LHCN-M2 (cell line): ENCODE measurements at regions not wholly inside any gene's neighbourhood (a gene's known extent, or its start where the extent isn't known, plus 50 kb on each side); places are given as distances from the start of the nearest gene placed in this dataset.

Experiments used
- DNase-seq: peaks from one replicate; pipeline ENCODE4 v3.0.0-alpha.2; 2012; ENCODE audit warnings: low read depth

GRCh38 chr5:2658447-2658846 lies 93.0 kb downstream of the IRX2 start:
- no peak for DNase-seq

DNA sequence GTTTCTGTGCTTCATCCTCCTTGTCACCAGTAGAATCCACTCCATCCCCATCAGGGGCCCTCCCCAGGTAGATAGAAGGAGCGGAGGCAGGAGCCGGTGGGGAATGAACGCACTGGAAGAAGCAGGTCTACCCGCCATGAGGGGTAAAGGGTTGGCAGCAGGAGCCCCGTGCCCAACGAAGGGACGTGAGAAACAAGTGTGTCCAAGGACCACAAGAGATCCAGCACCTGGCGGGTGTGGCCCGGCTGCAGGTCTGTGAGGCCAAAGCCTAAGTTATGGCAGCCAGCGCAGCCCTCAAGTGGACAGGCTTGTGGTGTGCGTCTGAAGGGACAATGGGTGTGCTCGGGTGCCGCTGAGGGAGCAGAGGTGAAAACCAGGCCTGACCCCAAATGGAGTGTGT lies 94.3 kb downstream of the IRX2 start:
- DNase-seq, result no peak

DNA sequence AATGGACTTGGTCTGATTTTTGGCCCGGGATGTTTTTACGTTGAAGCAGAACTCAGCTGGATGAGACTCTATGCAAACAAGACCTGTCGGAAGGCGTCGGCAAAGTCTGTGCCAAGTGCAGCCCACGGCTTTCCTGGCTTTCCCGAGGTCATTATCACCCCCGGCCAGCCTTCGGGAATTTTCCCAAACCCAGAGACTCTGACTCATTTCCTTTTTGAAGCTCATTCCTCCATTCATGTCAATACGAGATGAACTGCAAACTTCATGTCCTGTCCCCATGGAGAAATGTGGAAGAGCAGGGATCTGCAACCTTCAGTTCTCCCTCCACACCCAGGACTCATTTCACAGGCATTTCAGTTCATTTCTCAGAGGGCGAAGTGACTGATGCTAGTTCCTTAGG lies 95.3 kb downstream of the IRX2 start:
- no peak for DNase-seq

GRCh38 chr5:2653991-2654390 lies 97.5 kb downstream of the IRX2 start:
- no peak for DNase-seq

GRCh38 chr5:2651116-2651515 lies 100.4 kb downstream of the IRX2 start:
- no peak for DNase-seq

DNA sequence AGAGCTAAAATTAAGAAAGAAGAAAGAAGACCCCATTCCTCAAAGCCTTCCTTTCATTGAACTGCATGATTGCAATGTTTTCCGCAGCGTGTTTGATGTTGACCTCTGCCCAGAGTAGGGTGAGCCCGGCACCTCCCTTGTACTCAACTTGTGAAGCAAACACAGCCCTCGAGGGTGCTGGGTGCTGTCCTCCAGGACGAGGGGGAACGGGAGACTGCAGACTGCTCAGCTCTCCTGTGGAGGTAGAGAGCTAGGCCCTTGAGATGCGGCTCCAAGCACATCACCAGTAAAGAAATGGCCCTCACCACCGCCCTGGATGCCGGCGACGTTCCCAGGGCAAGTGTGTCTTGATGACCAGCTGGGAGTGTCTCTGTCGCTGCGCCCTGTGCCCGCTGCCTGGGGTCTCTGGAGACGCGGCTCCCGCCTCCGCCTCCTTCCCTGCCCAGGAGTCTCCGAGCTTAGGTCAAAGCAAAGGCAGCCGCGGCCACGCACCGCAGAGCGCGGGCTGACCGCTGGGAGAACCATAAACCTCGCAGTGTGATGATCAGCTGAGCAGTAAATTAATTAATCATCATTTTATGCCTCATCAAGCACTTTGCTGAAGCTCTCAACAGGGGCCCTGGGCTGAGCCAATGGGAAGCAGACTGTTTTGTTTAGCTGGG lies 108.7 kb downstream of the IRX2 start:
- DNase-seq, result no peak

DNA sequence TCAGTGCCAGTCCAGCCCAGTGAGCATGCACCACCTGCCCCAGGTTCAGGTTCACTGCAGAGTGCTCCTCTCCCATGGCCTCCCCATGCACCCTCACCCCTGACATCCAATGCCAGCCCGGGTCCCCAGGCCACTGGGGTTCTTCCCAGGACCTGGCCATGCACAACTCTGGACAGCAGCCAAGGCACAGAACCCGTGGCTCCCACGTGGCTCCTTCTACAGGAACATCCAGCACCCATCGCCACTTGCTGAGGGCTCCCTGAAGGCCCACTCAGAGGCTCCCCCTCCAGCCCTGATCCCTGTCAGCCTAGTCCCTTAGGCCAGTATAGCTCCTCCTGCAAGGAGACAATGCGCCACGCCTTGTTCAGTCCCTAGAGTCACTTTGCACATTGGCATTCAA lies 110.8 kb downstream of the IRX2 start:
- DNase-seq, result no peak

- DNase-seq, result no peak
Measured at GRCh38 chr5:2639425-2639824, 112.1 kb downstream of the IRX2 start.

DNA sequence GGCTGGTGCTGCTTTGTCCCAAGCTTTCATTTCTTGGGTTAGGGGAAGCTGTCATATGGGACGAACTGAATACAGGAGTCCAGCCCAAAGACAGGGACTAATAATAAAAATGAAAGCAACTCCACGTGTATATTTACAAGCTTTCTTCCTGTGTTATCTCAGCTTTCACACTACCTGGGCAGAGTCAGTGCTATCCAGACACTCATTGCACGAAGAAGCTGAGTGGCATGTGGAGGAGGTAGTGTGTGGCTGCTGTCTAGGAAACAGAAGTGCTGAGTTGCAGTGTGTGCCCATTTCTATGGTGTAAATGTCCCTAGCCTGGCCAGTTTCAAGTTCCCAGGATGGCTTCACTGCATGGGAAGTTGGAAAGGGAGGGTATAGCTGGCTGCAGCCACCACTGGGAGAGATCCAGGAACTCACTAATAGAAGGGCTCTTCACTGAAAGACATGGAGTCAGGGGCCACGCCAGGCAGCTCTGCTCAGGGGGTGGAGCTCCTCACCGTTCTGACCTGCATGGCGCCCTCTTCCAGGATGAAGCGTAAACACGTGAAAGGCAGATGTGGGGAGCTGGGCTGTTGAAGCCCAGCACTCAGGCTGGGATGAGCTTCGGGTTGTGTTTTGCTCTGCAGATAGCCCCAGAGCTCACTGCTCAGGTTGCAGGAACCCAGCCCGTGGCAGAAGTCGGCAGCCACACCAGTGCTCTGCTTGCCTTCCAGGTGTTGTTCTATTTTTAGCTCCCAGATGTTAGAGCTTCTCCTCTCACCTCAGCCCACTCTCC lies 116.9 kb downstream of the IRX2 start:
- DNase-seq, result no peak

- DNase-seq, result no peak
Measured at GRCh38 chr5:2633992-2634391, 117.5 kb downstream of the IRX2 start.

GRCh38 chr5:2631758-2632157 lies 119.7 kb downstream of the IRX2 start:
- no peak for DNase-seq

DNA sequence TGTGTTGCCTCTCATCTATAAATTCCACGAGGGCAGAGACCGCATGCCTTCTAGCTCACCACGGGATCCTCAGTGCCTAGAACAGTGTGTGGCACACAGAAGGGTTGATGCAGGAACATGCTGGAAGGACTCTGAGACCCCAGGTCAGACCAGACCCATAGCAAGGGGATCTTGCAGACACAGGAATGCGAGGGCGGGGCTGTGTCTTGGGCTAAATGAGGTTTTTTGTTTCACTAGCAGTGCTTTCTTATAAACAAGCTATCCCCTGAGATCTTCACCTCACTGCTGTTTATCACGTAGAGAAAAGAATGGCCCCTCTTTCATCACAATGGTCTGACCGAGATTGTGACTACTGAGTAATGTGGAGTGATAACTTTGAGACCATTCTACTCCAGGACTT lies 122.4 kb downstream of the IRX2 start:
- DNase-seq, result no peak

- DNase-seq, result no peak
Measured at GRCh38 chr5:2627867-2628266, 123.6 kb downstream of the IRX2 start.

DNA sequence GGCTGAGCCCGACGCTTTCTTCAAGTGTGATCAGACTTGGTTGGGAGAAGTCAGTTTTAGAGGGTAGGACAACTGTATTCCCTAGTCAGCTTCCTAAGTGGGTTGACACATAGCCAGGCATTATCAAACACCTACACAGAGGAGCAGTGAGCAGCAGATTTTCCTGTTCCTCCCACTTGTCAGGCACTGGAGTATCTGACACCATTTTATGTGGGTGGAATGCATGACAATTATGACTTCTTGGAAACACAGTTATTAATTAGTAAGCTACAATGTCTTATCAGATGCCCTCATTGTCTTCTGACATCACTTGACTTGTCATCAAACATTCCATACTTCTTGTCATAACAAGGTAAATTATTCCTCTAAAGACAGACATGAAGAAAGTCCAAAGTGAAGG lies 124.9 kb downstream of the IRX2 start:
- no peak for DNase-seq

- DNase-seq, result no peak
Measured at GRCh38 chr5:2622866-2623265, 128.6 kb downstream of the IRX2 start.

GRCh38 chr5:2621631-2622030 lies 129.8 kb downstream of the IRX2 start:
- no peak for DNase-seq

- no peak for DNase-seq
Measured at GRCh38 chr5:2619216-2619615, 132.3 kb downstream of the IRX2 start.

DNA sequence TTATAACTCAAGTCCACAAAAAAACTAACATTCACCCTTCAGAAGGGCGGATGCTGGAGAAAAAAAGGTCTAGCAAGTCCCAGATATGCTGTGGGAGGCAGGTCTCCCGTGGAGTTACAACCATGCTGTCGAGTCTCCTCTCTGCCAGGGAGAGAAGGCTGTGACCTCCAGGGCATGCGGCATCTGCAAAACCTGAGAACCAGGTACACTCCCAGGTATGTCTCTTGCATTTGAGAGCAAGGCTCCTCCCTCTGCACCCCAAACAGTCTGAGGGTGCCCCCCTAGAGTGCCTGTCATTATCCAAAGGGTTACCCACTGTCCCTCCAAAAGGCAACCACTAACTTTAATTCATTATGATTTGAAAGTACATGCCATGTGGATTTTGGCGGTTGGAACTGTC lies 134.0 kb downstream of the IRX2 start:
- DNase-seq, result no peak

DNA sequence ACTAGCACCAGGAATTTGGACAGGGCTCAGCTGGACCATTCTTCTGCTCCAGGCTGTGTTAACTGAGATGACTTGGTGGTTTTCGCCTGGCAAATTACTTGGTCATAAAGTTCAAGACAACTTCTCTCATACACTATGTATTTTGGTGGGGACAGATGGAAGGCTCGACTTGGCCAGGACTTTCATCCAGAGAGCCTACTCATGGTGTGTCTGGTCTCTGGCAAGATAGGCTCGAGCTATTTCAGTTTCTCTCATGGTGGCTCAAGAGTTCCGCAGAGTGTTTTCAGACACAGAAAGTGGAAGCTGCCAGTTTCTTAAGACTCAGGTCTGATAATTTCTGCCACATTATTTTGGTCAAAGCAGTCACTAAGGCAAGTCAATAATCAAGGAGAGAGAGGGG lies 135.6 kb downstream of the IRX2 start:
- DNase-seq, result no peak

GRCh38 chr5:2614571-2614970 lies 136.9 kb downstream of the IRX2 start:
- DNase-seq, result no peak

DNA sequence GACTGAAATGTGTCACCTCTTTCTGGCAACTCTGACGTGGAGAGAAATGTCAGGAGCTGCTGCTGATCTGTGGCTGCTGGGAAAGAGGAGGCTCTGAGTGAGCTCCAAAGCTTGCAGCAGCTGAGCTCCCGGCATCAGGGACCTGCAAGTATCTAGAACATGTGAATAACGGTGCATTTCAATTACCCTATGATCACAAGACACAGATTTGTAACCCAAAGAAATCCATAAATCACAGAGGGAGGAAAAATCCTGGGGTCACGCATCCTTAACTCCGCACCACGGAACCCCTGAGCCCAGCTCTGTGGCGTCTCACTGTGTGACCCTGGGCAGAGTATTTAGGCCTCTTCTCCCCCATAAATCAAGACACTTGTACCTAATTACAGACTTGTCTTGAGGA lies 139.8 kb downstream of the IRX2 start:
- DNase-seq, result no peak

DNA sequence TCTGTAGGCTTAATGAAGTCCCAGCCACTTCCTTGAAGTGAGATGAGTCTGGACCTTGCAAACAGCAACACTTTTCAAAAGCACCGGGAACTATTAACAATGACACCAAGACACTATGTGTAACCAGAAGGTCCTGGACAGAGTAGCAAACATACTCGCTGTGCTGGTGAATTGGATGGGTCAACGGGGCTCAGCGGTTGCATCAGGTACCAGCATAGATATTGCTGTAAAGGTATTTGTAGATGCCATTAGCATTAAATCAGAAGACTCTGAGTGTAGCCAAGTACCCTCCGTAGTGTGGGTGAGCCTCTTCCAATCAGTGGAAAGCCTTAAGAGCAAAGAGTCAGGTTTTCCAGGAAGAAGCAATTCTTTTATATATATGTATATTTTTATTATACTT lies 140.5 kb downstream of the IRX2 start:
- DNase-seq, result no peak

GRCh38 chr5:2608391-2608790 lies 143.1 kb downstream of the IRX2 start:
- no peak for DNase-seq

GRCh38 chr5:2607598-2607997 lies 143.9 kb downstream of the IRX2 start:
- no peak for DNase-seq
